MV-4-11 (cell line): ENCODE measurements at regions not wholly inside any gene's neighbourhood (a gene's known extent, or its start where the extent isn't known, plus 50 kb on each side); places are given as distances from the start of the nearest gene placed in this dataset.
"Not testable (repeated sequence)": the region's sequence is repeated elsewhere in the genome, so short reads cannot be mapped to it uniquely, and the experiment has no call there.

ENCODE experiments used
- DNase-seq: peaks from one replicate; lab custom pipeline; 2025; lab: John Stamatoyannopoulos, UW

DNA sequence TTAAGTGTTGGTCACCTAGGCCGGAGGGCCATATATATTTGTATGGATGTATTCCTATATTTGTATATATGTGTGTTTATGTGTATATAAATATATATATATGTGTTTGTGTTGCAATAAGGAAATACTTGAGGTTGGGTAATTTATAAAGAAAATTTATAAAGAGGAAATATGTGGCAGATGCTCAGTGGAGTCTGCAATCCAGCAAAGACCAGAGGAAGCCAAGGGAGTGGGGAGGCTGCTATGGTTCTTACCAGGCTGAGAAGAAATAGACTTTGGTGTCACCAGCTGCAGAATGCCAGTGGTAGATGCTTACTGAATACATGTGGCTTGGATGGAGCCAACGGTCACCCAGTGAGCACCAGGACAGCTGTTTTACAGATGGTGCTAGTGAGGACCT, 97.4 kb upstream of the ELOVL5 start:
- DNase-seq, result peak; percentile 73

DNA sequence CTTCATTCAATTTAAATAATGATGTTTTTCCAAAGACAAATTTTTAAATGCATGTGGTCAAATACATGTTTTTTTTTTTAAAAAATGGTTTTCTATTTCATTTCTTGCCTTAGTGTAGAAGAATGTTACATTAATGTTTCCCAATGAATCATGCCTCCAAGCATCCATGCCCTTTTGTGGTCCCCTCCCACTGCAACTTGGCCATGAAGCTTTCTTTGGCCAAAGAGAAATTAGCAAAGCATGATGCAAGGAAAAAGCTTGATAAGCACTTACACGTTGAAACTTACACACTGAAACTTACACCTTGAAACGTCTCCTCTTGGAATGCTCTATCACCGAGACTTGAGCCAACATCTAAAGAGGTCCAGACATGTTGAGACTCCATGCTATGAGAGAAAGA, 93.0 kb upstream of the ELOVL5 start:
- no peak for DNase-seq

DNA sequence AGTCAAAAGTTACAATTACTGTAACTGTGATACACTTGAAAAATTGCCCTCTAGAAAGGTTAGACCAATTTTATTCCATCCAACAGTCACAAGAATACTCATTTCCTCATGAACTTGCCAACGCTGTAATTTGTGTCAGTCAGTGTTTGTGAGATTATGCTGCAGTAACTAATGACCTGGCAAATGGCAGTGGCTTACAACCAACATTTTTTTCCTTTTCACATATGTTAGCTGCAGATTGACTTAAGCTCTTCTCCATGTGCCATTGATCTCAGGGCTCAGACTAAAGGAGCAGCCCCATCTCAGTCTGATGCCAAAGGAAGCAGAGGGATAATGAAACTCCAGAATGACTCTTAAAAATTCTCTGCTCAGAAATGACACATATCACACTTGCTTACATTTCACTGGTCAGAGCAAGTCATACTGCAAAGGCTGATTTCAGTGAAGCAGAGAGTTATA, 92.3 kb upstream of the ELOVL5 start:
- no peak for DNase-seq

DNA sequence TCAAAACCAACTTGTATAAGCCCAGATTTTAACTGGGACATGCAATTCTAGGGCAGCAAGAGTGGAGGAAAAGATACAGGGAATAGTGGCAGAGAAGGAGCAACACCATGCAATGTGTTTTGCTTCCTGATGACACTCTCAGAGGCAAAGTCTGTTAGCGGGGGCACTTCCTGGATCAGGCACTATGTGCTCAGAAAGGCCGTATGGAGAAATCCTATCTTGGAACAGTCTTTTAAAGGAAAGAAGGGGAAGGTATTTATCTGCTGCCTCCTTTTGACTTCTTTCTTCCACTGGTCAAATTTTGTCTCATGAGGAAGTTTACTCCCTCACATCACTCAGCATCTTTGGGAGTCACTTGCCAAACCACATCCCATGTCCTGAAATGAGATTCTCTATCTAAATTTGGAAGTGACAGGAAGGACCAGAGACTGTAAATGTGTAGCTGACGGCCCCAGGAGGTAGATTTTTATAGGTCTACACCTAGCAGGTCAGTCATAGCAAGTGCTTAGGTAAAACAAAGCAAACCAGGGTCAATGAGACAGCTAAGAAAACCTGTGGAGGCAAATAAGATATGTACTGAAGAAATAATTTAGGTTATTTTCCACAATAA, 91.7 kb upstream of the ELOVL5 start:
- DNase-seq, result peak; percentile 41

DNA sequence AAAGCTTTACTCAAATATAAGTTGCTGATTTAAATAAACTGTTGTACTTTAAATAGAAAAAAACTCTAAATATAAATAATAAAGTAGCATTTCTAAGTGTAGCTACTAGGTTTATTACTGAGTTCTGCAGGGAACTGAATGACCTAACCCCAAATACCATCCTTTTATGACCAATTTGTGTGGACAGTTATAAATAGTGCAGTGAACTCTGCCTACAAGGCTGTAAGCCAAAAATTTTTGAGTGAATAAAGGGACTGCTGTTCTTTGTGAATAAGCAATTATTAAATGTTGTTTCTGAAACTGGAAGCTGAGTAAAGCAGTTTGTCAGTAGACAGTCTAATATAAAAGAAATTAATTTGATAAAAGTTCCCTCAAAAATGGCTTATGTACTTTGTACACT, 90.8 kb upstream of the ELOVL5 start:
- no peak for DNase-seq

DNA sequence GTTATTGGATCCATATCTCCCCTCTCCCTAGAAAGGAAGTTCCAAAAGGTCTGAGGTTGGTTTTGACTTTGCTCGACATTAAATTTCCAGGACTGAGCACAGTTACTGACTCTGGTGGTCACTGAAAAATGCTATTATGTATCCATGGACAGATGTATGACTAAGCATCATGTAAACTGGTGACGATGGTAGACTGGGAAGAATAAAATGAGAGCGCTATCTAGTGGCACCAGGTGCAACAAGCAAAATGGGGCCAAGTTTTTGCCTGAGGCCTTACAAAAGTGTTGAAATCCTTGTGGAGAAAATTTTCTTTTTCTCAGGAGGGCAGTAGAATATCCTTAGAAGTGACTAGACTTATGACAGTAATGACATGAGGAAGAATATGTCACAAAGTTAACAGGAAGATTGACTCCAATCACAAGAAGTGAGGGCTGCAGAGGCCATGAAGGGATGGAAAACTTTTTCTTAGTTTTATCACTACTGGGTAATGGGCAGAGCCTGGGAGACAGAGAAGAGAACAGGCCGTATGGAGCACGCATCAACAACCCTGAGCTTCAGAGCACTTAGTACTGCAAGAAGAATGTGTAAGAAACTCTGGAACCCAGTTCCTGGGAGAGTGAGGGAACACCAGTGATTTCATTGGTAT, 88.9 kb upstream of the ELOVL5 start:
- peak; percentile 69 for DNase-seq

DNA sequence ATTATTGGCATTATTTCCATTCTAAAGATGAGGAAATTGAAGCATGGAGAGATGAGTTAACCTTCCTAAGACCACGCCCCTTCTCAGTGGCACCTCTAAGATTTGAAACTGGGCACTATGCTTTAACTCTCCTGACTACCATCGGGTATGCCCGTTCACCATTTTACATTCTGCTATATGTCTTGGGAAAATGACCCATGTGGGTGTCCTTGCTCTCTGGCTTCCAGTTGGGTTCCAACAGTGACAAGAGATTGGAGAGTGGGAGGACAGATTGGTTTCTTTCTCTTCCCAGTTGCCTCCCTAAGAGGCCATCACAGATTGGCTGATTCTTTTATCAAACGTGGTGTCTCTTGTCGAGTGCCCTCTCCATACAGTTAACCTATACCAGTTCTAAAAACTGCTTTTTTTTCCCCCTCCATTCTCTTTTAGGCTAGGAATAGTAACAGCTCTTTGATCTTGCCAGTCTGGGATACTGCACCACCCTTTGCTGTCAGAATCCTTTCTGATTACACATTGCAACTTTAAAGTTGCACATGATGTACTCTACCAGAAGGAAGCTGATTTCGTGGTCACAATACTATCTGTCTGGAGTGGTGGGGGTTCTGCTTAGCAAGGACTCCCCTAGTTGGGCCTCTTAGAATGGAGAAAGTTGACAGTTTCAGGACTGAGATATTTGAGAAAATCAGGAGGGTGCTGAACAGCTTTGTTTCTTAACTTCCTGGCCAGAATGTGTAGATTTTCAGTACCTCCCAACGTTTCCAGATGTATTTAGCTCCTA, 88.0 kb upstream of the ELOVL5 start:
- peak; percentile 4 for DNase-seq

DNA sequence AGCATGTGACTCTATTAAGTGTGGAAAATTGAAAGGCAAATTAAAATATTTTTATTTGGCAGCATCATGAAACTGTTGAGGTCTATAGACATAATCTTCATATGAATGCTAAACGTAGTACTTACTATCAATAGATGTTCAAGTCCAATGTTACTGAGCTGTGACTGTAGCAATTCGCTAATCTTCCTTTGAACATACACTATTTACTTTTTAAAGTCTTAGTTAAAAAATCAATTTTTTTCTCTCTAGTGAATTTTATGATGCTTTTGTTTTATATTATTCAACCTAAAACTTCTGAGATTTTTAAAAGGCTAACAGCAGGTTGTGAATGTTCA, 85.2 kb upstream of the ELOVL5 start:
- no peak for DNase-seq

DNA sequence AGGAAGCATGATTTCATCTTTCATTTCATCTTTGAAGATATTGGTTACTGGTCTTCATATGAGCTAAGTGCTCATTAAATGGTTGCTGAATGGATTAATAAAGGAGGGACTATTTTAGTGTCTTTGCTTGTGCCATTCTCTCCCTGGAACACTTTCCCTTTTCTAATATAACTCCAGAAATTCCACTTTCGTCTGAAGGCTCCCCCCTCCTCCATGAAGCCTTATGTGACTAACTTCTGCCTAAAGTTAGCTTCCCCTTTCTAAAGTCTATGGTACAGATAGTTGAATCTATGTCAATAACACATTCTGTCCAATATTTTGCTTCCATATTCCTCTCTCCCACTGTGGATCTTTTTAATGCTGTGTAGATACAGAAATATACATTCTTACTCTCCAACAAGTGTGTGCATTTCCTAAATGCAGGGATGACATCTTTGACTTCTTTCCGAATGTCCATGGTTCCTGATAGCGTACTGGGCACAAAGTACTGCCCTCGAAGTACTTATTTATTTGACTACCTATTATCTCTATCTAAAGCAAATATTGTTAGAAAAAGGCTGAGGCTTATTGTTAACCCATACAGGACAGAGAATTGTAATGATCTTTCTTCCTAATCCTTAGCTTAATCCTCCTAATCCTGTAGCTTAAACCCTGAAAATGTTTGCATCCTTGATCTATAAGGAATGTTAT, 84.7 kb upstream of the ELOVL5 start:
- peak; percentile 55 for DNase-seq

DNA sequence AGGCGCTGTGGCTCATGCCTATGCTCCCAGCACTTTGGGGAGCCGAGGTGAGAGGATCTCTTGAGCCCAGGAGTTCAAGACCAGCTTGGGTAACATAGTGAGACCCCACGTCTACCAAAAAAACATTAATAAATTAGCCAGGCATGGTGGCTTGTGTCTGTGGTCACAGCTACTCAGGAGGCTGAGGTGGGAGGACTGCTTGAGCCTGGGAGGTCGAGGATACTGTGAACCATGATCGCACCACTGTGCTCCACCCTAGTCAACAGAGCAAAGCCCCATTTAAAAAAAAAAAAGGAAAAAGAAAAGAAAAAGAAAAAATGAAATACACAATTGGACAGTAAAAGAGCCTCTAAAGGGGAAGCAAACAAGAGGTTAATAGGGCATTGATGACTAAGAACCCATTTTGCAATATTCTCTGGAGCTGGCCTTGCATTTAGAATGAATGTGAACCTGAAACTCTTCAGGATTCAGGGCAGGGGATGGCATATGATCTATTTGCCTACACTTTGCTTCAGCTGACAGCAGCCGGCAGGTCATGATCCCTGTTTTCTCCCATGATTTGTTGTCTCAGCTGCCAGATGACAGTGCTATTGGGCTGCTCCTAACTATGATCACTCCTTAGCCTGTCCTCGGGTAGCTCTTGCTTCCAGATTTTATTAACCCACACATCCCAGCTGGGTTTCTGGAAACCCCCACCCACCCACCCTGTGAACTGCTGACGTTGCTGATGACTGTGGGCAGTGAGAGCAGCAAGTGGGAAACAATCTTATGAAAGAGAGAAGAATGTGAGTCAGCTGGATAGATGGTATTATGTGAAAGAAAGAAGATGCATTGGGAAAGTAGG, 83.8 kb upstream of the ELOVL5 start:
- DNase-seq, result peak; percentile 90

DNA sequence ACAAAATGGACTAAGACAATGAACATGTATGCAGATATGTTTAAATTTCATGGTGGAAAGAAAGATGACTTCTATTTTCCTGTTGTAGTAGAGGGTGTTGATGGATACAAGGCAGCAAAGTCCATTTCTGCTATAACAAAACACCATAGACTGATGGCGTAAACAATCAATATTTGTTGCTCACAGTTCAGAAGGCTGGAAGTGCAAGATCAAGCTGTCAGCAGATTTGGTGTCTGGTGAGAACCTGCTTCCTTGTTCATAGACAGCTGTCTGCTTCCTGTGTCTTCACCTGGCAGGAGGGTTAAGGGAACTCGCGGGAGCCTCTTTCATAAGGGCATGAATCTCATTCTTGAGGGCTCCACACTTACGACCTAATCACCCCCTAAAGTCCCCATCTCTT, 83.0 kb upstream of the ELOVL5 start:
- peak; percentile 2 for DNase-seq

DNA sequence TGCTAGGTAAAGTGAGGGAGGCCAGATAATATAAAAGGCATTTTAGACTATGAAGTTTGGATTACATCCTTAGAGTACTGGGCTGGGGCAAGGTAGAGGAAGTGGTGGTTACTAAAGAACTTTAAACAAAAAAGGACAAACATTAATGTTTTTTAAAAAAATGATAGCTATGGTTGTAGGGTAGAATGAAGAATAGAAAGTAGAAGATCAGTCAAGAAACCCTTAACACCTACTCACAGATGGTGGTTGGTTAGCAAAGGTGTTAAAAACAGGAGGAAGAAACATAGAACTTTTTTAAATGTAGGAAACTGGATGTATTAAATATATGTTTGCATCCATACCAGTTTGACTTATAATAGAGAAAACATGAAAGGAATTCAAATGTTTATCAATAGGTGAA, 80.7 kb upstream of the ELOVL5 start:
- no peak for DNase-seq

DNA sequence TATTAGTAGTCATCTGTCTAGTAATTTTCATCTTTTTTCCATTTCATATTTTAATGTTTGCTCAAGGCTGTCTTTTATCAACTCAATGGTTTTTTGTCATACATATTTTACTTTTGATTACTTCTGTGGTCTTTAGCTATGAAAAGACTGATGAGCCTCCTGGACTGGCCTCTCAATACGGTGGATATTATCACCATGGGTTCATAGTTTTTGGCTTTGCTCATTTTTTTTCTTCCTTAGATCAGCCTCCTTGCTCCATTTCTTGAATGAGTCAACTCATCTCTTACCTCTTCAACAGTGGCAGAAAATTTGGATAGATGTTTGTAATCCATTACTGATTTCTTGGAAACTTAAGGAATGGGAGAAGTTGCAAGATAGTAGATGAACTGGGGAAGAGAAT, 80.1 kb upstream of the ELOVL5 start:
- DNase-seq, result no peak

DNA sequence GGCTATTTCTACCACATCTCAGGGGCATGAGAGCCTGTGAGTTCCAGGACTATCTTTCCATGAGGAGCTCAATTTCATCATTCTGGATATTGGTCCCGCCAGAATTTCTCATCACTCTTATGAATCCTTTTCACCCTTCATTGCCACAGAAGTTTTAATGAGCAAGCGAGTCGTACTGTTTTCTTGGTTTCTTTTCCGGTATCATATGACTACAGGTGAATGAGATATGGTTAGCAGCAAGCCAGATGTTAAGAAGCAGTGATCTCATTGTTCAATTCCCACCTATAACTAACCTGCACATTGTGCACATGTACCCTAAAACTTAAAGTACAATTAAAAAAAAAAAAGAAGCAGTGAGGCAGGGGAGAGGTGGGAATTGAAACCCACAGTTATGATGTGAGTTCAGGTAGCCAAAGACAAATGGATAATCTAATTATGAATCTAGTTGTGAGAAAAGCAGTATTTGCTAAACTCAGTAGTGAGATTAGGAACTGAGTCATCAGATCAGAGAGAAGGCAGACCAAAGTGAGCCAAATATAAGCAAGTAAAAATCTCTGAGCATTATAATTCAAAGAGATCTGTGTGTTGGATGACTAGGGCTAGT, 78.0 kb upstream of the ELOVL5 start:
- no peak for DNase-seq

DNA sequence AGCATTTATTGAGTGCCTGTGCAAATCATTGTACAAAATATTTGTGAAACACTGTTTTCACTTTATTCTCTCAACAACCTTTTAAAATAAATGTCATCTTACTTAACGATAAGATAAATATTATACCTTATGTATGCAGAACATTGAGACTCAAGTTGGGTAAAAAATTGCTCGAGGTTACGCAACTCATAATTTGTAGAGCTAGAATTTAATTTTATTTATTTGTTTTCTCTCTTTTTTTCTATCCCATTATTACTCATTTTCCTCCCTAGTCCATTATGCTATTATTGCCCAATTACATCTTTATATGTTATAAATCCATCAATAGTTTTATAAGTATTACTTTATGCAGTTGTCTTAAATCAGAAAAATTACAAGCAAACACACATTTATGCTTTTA, 77.4 kb upstream of the ELOVL5 start:
- no peak for DNase-seq

DNA sequence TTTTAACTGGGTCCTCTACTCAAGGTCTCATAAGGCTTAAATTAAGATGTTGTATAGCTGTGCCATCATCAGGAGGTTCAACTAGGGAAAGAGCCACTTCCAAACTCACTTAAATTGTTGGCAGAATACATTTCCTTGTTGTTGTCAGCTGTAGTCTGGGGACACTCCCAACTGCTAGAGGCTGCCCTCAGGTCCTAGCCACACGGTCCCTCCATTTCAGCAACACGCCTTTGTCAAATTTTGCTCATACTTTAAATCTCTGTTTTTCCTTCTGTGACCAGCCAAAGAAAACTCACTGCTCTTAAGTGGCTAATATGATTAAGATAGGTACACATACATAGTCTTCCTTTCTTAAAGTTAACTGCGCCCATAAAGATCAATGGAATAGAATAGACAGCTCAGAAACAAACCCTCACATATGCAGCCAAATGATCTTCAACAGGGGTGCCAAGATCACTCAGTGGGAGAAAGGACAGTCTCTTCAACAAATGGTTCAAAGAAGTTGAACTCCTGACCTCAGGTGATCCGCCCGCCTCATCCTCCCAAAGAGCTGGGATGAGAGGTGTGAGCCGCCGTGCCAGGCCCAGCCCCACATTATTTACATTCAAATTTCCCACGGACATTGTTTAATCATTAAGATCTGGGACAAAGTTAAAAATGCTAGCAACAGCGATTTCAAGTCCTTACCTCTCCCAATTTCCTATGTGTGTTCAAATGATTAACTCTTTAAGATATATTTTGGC, 76.4 kb upstream of the ELOVL5 start:
- no peak for DNase-seq

DNA sequence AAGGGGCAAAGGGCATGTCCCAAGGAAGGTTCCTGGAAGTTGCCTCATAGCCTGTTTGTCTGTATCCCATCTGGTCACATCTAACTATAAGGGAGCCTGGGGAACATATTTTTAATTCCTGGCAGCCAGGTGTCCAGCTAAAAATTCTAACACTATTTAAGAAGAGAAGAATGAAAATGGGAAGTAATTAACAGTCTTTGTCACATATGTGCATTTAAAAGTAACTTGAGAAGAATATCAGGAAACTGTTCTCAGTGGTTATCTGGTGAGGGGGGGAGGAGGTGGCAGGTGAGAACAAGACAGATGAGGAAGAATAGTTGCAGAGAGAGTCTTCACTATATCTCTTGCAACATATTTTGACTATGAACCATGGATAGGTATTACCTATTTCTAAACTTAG, 75.5 kb upstream of the ELOVL5 start:
- no peak for DNase-seq

DNA sequence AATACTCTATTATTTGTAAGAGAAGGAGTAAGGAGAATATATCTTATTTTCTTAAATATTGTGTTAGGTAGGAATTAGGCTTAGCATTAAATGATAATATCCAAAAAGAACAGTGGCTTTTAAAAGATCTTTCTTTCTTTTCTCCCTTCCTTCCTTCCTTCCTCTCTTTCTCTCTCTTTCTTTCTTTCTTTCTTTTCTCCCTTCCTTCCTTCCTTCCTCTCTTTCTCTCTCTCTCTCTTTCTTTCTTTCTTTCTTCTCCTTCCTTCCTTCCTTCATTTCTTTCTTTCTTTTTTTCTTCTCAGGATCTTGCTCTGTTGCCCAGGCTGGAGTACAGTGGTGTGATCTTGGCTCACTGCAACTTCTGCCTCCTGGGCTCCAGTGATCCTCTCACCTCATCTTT, 74.8 kb upstream of the ELOVL5 start:
- not testable (repeated sequence) for DNase-seq

DNA sequence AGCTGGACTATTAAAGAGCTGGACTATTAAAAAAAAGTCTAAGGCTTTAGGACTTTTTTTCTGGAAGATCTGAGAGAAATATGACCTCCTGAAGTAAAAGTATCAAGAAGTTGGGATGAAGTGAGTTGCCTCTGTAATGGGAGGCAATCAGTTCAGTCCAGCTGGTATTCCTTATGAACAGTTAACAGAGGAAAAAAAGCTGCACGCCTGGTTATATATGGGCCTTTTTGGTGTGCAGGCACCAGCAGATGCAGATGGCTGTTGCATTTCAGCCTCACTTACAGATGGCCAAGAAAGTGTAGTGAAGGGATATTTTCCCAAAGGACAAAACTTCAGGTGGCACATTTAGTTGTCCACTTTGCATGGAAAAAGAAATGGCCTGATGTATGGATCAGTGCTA, 70.3 kb upstream of the ELOVL5 start:
- DNase-seq, result no peak

DNA sequence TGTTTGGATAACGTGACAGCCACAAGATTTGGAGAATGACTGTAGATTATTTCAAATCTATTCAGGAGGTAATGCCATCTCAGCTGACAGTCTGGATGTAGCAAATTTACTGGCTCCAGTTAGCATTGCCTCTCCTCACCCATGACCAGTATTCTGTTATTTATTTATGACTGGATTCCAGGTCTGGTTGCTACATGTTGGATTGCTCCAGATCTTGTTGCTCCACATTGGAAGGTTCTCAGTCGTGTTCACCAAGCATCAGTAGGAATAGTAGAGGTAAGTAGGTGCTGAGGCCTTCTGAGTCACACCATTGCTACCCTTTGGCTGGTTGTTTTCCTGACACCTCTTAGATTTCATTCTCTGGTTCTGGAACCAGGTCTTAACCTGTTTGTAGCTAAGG, 69.5 kb upstream of the ELOVL5 start:
- DNase-seq, result no peak

DNA sequence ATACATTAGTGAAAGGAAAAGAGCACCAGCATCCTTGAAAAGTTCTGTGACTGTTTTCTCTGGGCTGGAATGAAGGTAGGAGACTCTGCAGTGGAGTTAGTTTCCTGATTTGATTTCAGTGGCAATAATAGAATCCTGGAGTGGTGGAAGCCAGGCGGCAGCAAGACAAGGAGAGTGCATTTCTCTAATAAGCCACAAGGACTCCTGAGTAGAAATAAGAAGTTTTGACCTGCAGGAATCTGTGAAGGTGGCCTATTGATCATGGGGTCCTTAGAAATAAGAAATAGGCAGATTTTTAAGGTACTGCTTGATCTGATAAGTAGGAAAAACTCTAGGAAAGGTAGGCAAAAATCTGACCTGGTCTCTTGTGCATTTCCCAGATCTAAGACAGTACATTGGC, 68.4 kb upstream of the ELOVL5 start:
- no peak for DNase-seq
